Mammary epithelial cell (primary cell): ENCODE measurements at regions not wholly inside any gene's neighbourhood (a gene's known extent, or its start where the extent isn't known, plus 50 kb on each side); places are given as distances from the start of the nearest gene placed in this dataset.

Experiments used
- CTCF ChIP-seq, 2 donors: IDR thresholded peaks in 1 of 2; conservative IDR thresholded peaks in 1 of 2; 2 replicates each; pipeline ENCODE4 v1.5.1; 2011 to 2012; ENCODE audit warnings: inconsistent platforms in 2 of 2, low read length in 2 of 2, mild to moderate bottlenecking in 2 of 2, control low read depth in 1 of 2, low read depth in 1 of 2; ENCODE audit not compliant: insufficient read depth in 1 of 2; ENCODE audit errors: extremely low read depth in 1 of 2
- EZH2 ChIP-seq: IDR thresholded peaks from 2 replicates; pipeline ENCODE4 v1.6.1; 2012; ENCODE audit warnings: low read length, inconsistent platforms, borderline replicate concordance

GRCh38 chr2:12090590-12090989, 344.2 kb downstream of the LPIN1 start:
- TF ChIP-seq CTCF (conservative IDR thresholded peaks at IDR 0.05 in 1 of 2, IDR thresholded peaks at IDR 0.05 in 1 of 2; ENCODE audit: extremely low read depth in 1 of 2, insufficient read depth in 1 of 2, low read depth in 1 of 2, low read length in 2 of 2) (no peak), EZH2 (no peak)
